ENCODE measurements at regions not wholly inside any gene's neighbourhood (a gene's known extent, or its start where the extent isn't known, plus 50 kb on each side); places are given as distances from the start of the nearest gene placed in this dataset.

GRCh38 chr6:143621876-143622605 lies 55.7 kb upstream of the PHACTR2 start:
- no peak for DNase-seq

- DNase-seq, result no peak
Measured at GRCh38 chr6:143621159-143621873, 56.4 kb upstream of the PHACTR2 start.

GRCh38 chr6:143620447-143620846 lies 57.3 kb upstream of the PHACTR2 start:
- no peak for DNase-seq

DNA sequence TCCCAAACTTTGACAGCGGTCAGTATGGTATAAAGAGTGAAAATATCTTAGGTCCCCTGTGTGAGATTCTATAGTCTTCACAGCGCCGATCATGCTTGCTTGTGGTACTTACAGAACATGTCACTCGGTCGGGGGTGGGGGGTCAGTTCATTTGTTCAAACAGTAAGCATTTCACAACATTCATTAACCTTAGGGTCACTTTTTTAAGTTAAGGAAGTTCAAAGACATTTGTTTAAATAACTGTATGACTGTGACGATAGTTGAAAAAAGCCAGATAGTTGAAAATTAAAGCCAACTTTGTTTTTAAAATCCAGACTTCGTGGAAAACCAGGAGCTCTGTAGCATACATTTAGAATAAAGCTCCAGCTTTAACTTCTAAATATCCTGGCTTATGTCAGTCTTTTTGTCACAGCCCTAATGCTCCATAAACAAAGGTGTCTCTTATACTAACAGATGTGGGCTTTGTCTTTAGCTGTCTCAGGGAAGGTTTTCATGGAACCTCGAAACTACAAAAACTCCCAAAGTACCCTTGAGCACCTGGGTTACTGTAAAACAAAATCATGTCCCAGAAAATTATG lies 57.9 kb upstream of the PHACTR2 start:
- no peak for DNase-seq

- no peak for DNase-seq
Measured at GRCh38 chr6:143616741-143617140, 61.0 kb upstream of the PHACTR2 start.

DNA sequence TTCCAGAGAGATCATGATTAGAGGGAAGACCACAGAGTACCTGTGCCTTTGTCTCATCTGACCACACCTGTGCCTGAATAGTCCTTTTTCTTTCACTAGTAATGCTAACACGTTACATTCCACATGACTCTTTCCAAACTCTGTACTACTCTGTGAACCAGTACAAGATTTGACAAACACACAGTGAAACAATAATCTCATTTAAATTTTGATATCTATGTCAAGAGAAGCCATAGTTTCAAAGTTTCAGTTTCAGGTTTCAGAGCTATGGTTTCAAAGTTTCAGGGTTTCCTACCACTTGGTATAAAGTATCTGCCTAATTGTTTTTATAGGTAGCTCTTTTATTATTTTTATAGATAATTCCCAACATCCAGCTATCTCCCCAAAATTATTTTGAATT lies 62.0 kb upstream of the PHACTR2 start:
- no peak for DNase-seq

DNA sequence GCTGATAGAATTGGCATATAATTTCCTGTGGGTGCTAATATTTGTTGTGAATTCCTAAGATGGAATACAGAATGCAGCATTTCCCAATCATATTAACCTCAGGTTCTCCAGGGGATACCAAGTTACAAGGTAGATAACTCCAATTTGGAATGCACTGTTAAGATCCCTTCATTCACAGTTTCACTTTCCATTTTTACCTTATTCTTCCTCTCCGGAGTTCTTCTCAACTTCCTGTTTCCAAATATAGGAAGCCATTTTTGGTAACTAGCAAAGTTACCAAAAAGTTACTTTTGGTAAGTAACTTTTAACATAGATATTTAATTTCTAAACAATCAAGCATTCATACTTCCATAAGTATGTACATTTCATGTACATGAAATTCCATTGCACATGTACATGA lies 63.5 kb upstream of the PHACTR2 start:
- DNase-seq, result no peak

DNA sequence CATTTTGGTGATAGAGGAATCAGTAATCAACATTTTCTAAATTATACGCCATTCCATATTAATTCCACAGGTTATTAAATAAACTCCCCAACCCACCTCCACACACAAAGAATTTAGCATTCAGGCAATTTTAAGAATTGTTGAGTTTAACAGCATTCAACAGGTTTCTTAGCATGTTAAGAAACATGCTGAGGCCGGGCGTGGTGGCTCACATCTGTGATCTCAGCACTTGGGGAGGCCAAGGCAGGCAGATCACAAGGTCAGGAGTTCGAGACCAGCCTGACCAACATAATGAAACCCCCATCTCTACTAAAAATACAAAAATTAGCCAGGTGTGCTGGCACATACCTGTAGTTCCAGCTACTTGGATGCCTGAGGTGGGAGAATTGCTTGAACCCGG lies 64.0 kb upstream of the PHACTR2 start:
- no peak for DNase-seq

- no peak for DNase-seq
Measured at GRCh38 chr6:143612186-143612585, 65.6 kb upstream of the PHACTR2 start.

DNA sequence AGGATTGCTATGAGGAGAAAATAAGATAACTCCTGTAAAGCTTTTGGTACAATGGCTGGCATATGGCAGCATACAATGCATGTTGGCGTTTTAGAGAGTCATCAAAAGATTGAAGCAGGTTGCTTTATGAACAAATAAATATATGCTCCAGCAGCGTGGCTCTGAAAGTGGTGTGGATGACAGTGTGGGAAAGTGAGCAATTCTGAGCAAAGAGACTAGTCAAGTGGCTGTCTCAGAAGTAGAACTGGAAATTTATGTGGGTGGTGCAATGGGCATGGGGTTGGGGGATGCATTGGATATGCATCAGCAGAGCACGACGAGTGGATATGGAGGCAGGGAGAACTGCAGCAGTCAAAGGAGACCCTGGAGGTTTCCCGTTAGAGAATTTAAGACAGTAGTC lies 66.2 kb upstream of the PHACTR2 start:
- no peak for DNase-seq

DNA sequence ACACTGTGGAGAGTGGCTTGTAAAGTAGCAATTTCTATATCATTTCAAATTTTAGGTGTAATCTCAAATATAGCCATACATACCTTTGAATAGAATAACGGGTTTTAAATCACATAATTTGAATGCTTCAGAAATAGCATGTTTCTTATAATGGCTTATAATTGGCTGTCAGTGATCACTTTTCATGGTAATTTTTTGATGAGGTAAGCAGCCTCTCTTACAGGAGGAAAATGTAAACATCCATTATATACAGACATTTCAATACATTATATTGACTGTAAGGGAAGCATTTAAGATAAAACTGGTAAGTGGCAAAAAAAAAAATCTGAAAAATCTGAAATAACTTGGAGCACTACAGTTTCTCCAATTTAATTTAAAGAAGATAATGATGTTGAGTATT lies 67.8 kb upstream of the PHACTR2 start:
- DNase-seq, result no peak

DNA sequence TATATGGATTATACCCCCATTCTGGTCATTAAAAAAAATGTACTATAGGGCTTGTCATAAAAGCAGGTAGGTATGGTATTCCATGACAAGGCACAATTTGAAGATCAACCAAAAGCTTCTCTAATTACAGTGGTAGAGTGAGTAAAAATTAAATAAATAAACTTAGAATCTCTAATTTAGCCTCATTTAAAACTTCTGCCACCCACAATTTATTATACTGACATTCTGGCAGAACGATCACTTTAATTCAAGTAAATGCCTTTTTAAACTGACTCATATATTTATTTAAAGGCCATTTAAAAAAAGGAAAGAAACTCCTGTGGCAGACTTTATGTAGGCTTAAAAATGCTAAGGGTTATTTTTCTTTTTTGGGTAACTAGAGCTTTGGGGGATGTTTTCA lies 68.3 kb upstream of the PHACTR2 start:
- DNase-seq, result no peak

DNA sequence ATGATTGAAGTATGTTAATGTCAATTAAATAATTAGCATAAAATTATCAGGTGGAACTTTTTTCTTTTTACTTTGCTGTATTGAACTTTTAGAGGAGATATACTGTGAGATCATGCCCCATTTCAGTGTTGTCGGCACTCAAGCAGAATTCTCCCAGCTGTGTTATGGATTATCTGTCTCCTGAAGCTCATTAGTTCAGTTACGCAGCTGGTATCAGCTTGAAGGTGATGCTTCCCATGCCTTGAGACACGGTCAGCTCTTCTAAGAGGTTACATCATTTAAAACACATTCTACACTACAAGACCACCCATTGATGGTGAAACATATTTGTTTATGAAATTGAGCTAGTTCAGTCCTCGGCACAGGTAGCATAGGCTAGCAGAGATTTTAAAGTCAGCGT lies 68.9 kb upstream of the PHACTR2 start:
- no peak for DNase-seq

- DNase-seq, result no peak
Measured at GRCh38 chr6:143607974-143608373, 69.8 kb upstream of the PHACTR2 start.

DNA sequence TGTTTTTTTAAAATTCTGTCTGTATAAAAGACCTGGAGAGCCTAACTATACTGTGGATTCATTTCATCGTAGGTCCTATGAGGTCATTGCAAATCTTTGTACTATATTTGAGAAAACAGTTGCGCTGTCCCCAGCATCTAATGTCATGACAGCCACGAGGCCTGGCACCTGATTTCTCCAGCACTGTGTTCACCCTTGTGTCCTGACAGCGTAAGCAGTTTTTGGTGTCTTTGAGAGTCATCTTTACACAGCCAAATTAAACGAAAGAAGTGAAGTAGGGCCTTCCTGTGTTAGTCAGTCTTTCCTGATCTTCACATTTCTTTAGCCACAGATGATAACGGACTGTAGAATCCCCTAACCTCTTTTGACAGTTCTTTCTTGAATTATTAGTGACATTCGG lies 70.6 kb upstream of the PHACTR2 start:
- no peak for DNase-seq

- DNase-seq, result no peak
Measured at GRCh38 chr6:143605906-143606521, 71.8 kb upstream of the PHACTR2 start.

DNA sequence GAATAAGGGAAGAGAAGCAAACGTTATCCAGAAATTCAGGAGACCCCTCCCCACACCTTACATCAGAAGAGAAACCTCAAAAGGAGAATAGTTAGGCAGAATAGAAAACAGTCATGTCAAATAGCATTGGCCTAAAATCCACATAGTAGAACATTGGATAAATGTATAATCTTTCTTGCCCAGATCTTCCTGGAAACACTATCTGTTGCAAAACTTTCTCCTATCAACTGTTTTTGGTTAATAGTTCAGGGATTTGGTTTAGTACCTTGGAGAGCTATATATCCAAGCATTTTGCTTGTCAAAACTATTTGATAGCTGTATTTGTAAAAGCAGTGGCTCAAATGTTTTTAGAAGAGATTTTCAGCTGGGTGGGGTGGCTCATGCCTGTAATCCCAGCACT lies 74.3 kb upstream of the PHACTR2 start:
- DNase-seq, result no peak

DNA sequence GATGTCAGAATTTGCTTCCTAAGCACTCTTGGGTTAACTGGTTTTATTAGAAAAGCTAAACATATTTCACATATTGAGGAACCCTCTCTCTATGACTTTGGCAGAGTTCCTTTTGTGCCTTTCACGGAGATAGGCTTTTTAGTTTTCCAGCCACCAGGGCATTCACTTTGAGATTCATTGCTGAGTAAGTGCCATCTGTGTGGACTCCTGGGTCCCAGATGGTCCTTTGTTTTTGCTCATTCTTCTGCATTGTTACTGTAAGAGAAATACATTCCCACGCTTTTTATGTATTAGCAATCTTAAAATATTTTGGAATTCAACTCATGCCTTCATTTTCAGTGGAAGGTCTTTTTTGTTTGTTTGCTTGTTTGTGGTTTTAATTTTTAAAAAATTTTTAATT lies 76.3 kb upstream of the PHACTR2 start:
- no peak for DNase-seq

DNA sequence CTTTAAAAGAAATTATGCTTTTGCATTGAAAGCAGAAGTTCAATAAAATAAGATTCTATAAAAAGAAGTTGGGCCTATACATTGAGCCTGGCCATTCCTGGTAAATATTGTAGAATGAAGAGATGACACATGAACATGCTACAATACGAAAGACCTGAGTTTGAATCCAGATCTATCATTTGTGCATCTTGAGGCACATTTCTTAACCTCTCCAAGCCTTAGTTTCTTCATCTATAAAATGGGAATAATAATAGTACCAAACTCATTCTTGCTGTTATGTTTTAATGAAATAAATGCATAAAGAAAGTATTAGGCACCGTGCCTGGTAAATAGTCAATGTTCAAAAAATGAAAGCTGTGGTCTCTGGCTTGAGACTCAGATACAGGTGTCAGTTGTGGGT lies 76.9 kb upstream of the PHACTR2 start:
- DNase-seq, result no peak

DNA sequence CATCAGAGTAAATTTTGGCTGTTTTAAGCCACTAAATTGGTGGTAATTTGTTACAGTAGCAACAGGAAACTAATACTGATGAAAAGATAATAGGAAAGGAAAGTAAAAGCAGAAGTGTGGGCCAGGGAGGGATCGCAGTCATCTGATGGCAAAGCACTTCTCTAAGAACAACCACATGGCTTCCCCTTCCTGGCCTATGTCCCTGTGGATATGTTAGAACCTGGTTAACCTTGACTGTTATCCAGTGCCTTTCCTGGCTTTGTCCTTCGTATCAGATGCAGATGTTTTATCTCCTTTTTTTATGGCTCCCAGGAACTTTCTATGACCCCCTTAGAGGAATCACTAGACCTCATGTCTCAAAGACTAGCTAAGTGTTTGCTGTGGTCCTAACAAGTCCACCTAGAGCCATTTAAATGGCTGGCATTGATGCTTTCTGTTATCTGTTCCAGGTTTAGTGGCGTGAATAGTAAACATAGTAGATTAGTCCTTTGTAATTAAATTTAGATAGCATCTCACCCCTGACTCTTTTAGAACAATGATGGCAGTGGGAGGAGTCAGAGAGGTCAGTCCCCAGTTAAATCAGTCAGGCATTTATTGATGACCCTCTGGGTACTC lies 79.2 kb upstream of the PHACTR2 start:
- no peak for DNase-seq

- no peak for DNase-seq
Measured at GRCh38 chr6:143596866-143597265, 80.9 kb upstream of the PHACTR2 start.

- DNase-seq, result no peak
Measured at GRCh38 chr6:143595251-143596036, 82.3 kb upstream of the PHACTR2 start.

All from renal pelvis (tissue), 1 donor.